Panc1 (cell line): ENCODE measurements at regions not wholly inside any gene's neighbourhood (a gene's known extent, or its start where the extent isn't known, plus 50 kb on each side); places are given as distances from the start of the nearest gene placed in this dataset.

Experiments
- ATAC-seq: fragments of 200-7000 bp; cut with Tn5 transposase; 2 replicates; pipeline ENCODE4 v1.9.1; 2020; ENCODE audit warnings: mild to moderate bottlenecking, moderate library complexity
- BruUV-seq: library from RNA; stranded (reverse); fragments of 400-500 nt; replicated peaks from 2 replicates; lab custom pipeline; 2021; lab: Mats Ljungman, UMichigan
- CTCF ChIA-PET: fragments of 300-600 bp; sonication (Branson Sonifier 250); formaldehyde crosslinking; loops from one replicate; lab custom pipeline; 2022; ENCODE audit warnings: antibody characterized with exemption; lab: Charles Lee
- POLR2A ChIA-PET: fragments of 300-600 bp; sonication (Branson Sonifier 250); formaldehyde crosslinking; loops from one replicate; lab custom pipeline; 2022; ENCODE audit warnings: antibody characterized with exemption; lab: Charles Lee
- DNase-seq: peaks from one replicate; pipeline ENCODE4 v3.0.0-alpha.2; 2010; ENCODE audit warnings: low read depth, low spot score
- H3K27ac ChIP-seq: 2 replicates; pipeline ENCODE4 v1.5.1; 2011; ENCODE audit warnings: mild to moderate bottlenecking, low read length, inconsistent platforms
- H3K27me3 ChIP-seq: fragments of 200-500 bp; sonication (Bioruptor generic); 2 replicates; pipeline ENCODE4 v1.6.0; 2014; ENCODE audit warnings: low read length, inconsistent platforms; ENCODE audit not compliant: control insufficient read depth, insufficient read depth
- H3K36me3 ChIP-seq: fragments of 200-500 bp; sonication (Bioruptor generic); 2 replicates; pipeline ENCODE4 v1.5.1; 2014; ENCODE audit warnings: inconsistent platforms, mild to moderate bottlenecking, low read length, moderate library complexity; ENCODE audit not compliant: control insufficient read depth, insufficient read depth
- H3K4me1 ChIP-seq: 2 replicates; pipeline ENCODE4 v1.5.1; 2011; ENCODE audit warnings: inconsistent platforms, mild to moderate bottlenecking, low read length, moderate library complexity; ENCODE audit not compliant: control insufficient read depth, insufficient read depth
- H3K4me3 ChIP-seq, 2 experiments: 2 replicates each; pipeline ENCODE4 v1.5.1; 2011 to 2012; ENCODE audit warnings: low read depth in 2 of 2, low read length in 2 of 2, mild to moderate bottlenecking in 2 of 2, inconsistent platforms in 1 of 2, moderate library complexity in 1 of 2
- H3K9me3 ChIP-seq: fragments of 200-500 bp; sonication (Bioruptor generic); 2 replicates; pipeline ENCODE4 v1.5.1; 2014; ENCODE audit warnings: low read depth, mild to moderate bottlenecking, inconsistent platforms, low read length, moderate library complexity; ENCODE audit not compliant: control insufficient read depth, insufficient read depth
- CTCF ChIP-seq: fragments of 450-650 bp; IDR thresholded peaks from 2 replicates; pipeline ENCODE4 v1.5.1; 2017; ENCODE audit warnings: mild to moderate bottlenecking
- POLR2AphosphoS5 ChIP-seq: IDR thresholded peaks from 2 replicates; pipeline ENCODE4 v1.6.1; 2012; ENCODE audit warnings: mild to moderate bottlenecking, low read depth, low read length, moderate library complexity
- REST ChIP-seq, 2 experiments: IDR thresholded peaks; 2 replicates each; pipeline ENCODE4 v1.6.1; 2011 to 2012; ENCODE audit warnings: low read depth in 2 of 2, control low read depth in 1 of 2, low read length in 1 of 2, mild to moderate bottlenecking in 1 of 2, moderate library complexity in 1 of 2; ENCODE audit not compliant: insufficient read depth in 1 of 2
- SIN3A ChIP-seq: IDR thresholded peaks from 2 replicates; pipeline ENCODE4 v1.6.1; 2012; ENCODE audit warnings: low read depth, mild to moderate bottlenecking, low read length, moderate library complexity, borderline replicate concordance; ENCODE audit not compliant: insufficient read depth
- TCF7L2 ChIP-seq: IDR thresholded peaks from 2 replicates; pipeline ENCODE4 v1.6.1; 2011; ENCODE audit warnings: mild to moderate bottlenecking, low read depth, low read length, inconsistent platforms
- in situ Hi-C: cut with HindIII; loops from 2 replicates; pipeline ENCODE4 v1.10.0; 2016; ENCODE audit warnings: low sequenced_read_pairs, low pct_unique_long_range_greater_than_20kb
- intact Hi-C: fragments of 100-400 bp; cut with micrococcal nuclease; formaldehyde crosslinking; loops from one replicate; pipeline ENCODE4 v1.10.0; 2022; ENCODE audit not compliant: unreplicated experiment

GRCh38 chr20:54716174-54716747 lies 240.9 kb downstream of the DOK5 start:
- ATAC-seq = no peak
- DNase-seq = no peak
- TF ChIP-seq CTCF = no peak
- TF ChIP-seq REST (IDR thresholded peaks at IDR 0.05; ENCODE audit: insufficient read depth in 1 of 2, low read depth in 2 of 2, low read length in 1 of 2) = no peak
- no peak for TF ChIP-seq TCF7L2
- no peak for TF ChIP-seq SIN3A
- no peak for TF ChIP-seq POLR2AphosphoS5
- H3K9me3 ChIP-seq = no peaks in the 10 kb centered on the region
- in situ Hi-C loops (no loop called here), intact Hi-C loops (no loop called here)
- H3K27ac ChIP-seq = no peak overlapping the region
- POLR2A ChIA-PET = no interaction called here
- CTCF ChIA-PET = no interaction called here
- BruUV-seq = no TSS peak
- no peaks in the 10 kb centered on the region for H3K4me1 ChIP-seq
- no peaks in the 10 kb centered on the region for H3K36me3 ChIP-seq
- H3K27me3 ChIP-seq = no peaks in the 10 kb centered on the region
- H3K4me3 ChIP-seq = no peak overlapping the region

GRCh38 chr20:54714817-54715216 lies 239.4 kb downstream of the DOK5 start:
- Histone ChIP-seq H3K27me3 (no peaks in the 10 kb centered on the region), H3K27ac (no peak overlapping the region), H3K4me3 (no peak overlapping the region), H3K36me3 (no peaks in the 10 kb centered on the region), H3K9me3 (no peaks in the 10 kb centered on the region), H3K4me1 (no peaks in the 10 kb centered on the region)
- ATAC-seq (no peak), DNase-seq (no peak)
- POLR2A ChIA-PET = no interaction called here
- in situ Hi-C loops = no loop called here
- CTCF ChIA-PET = no interaction called here
- no peak for TF ChIP-seq CTCF
- TF ChIP-seq SIN3A = no peak
- no peak for TF ChIP-seq REST (IDR thresholded peaks at IDR 0.05; ENCODE audit: insufficient read depth in 1 of 2, low read depth in 2 of 2, low read length in 1 of 2)
- no peak for TF ChIP-seq POLR2AphosphoS5
- no peak for TF ChIP-seq TCF7L2
- BruUV-seq = no TSS peak
- intact Hi-C loops = no loop called here
